ENCODE measurements at regions not wholly inside any gene's neighbourhood (a gene's known extent, or its start where the extent isn't known, plus 50 kb on each side); places are given as distances from the start of the nearest gene placed in this dataset.

- Histone ChIP-seq H3K9me3 (replicated peaks) (no peaks in the 10 kb centered on the region), H3K27me3 (replicated peaks) (no peaks in the 10 kb centered on the region), H3K36me3 (no peaks in the 10 kb centered on the region), H3K27ac (no peak overlapping the region), H3K4me3 (no peak overlapping the region), H3K4me1 (replicated peaks) (no peaks in the 10 kb centered on the region)
- no peak for DNase-seq (ENCODE audit: low read depth in 1 of 2, low spot score in 2 of 2)
Measured at GRCh38 chr5:27479859-27480258, 441.5 kb upstream of the CDH9 start.

DNA sequence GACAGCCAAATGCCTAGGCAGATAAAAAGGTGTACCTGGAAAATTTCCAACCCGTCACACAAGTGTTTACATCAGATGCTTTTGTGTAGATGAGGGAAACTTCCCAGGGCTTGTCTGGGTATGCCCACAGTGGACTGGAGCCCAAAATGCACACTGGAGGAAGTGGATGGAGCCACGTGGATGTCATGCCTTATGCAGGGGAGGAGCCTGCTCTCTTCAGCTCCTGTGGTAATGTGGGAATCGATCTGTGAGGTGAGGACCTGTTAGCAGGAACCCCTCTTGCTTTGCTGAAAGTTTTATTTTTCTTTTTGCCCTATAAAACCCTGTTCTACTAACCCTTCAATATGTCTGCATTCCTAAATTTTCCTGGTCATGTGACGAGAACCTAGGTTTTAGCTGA lies 439.2 kb upstream of the CDH9 start:
- no peaks in the 10 kb centered on the region for H3K9me3 ChIP-seq (replicated peaks)

GRCh38 chr5:27476356-27476988 lies 438.1 kb upstream of the CDH9 start:
- Histone ChIP-seq H3K36me3 (no peaks in the 10 kb centered on the region), H3K27me3 (replicated peaks) (no peaks in the 10 kb centered on the region), H3K9me3 (replicated peaks) (no peaks in the 10 kb centered on the region), H3K4me3 (no peak overlapping the region), H3K4me1 (replicated peaks) (no peaks in the 10 kb centered on the region), H3K27ac (no peak overlapping the region)
- DNase-seq (ENCODE audit: low read depth in 1 of 2, low spot score in 2 of 2): no peak

More for the DNA sequence above, 439.2 kb upstream of the CDH9 start:
- Histone ChIP-seq H3K27me3 (replicated peaks) (no peaks in the 10 kb centered on the region), H3K4me3 (no peak overlapping the region), H3K36me3 (no peaks in the 10 kb centered on the region), H3K27ac (no peak overlapping the region), H3K4me1 (replicated peaks) (no peaks in the 10 kb centered on the region)
- no peak for DNase-seq (ENCODE audit: low read depth in 1 of 2, low spot score in 2 of 2)

- Histone ChIP-seq H3K27ac (no peak overlapping the region), H3K27me3 (replicated peaks) (no peaks in the 10 kb centered on the region), H3K4me3 (no peak overlapping the region), H3K9me3 (replicated peaks) (no peaks in the 10 kb centered on the region), H3K4me1 (replicated peaks) (no peaks in the 10 kb centered on the region), H3K36me3 (no peaks in the 10 kb centered on the region)
- DNase-seq (ENCODE audit: low read depth in 1 of 2, low spot score in 2 of 2): no peak
Measured at GRCh38 chr5:27475063-27475462, 436.7 kb upstream of the CDH9 start.

DNA sequence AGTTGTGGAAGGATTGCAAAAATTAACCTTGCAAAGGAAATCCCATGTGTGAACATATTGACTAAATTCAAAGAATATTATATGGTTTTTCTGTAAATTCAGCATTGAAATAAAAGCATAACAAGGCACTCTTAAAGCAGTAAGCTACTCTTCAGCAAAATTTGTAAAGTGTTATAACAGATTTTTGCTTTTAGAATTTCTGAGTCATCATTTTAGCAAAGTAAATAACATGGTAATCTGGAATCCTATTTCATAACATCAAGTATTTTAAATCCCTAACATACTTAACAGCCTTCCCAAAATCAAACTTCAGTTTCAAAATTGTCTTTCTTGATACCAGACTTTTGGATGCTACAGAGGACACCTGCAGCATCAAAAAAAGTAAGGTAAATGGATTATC lies 436.0 kb upstream of the CDH9 start:
- no peaks in the 10 kb centered on the region for H3K9me3 ChIP-seq (replicated peaks)
- no peak overlapping the region for H3K4me3 ChIP-seq
- DNase-seq (ENCODE audit: low read depth in 1 of 2, low spot score in 2 of 2): no peak
- no peaks in the 10 kb centered on the region for H3K4me1 ChIP-seq (replicated peaks)
- H3K27me3 ChIP-seq (replicated peaks): no peaks in the 10 kb centered on the region
- no peak overlapping the region for H3K27ac ChIP-seq
- no peaks in the 10 kb centered on the region for H3K36me3 ChIP-seq

- no peaks in the 10 kb centered on the region for H3K4me1 ChIP-seq (replicated peaks)
- no peak overlapping the region for H3K4me3 ChIP-seq
- H3K27ac ChIP-seq: no peak overlapping the region
- no peak for DNase-seq (ENCODE audit: low read depth in 1 of 2, low spot score in 2 of 2)
- H3K9me3 ChIP-seq (replicated peaks): no peaks in the 10 kb centered on the region
- H3K36me3 ChIP-seq: no peaks in the 10 kb centered on the region
- no peaks in the 10 kb centered on the region for H3K27me3 ChIP-seq (replicated peaks)
Measured at GRCh38 chr5:27474047-27474309, 435.6 kb upstream of the CDH9 start.

DNA sequence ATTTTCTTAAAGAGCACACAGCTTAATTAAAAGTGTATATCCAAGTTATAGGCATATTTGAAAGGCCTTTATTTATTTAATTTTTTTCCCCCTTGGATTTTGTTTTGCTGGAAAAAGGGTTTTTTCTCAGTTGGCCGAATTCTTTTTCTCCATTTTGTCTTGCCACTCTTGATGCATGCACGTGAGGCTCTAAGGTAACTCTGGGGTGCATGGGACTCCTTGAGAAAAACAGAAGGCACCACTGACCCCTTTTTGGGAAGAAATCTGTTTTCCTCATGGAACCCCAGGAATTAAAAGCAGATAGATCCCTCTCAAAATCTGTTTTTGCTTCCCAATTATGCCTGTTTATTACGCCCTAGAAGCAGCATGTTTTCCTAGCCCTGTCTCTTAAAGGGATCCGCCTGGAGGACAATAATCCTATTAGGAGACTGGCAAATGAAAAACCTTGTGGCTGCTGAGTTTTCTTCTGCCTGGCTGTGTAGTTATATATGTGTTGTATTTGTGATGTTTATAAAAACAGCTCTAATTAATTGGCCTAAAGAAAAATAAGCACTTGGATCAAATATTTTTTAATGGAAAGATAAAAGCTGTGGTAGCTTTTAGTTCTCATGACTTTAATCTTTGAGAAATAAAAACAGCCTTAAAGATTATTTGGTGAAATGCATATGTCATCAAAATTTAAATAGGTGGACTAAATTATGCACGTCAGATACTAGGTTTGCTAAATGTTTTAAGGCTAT lies 435.1 kb upstream of the CDH9 start:
- Histone ChIP-seq H3K36me3 (no peaks in the 10 kb centered on the region), H3K4me1 (replicated peaks) (no peaks in the 10 kb centered on the region), H3K9me3 (replicated peaks) (no peaks in the 10 kb centered on the region), H3K4me3 (no peak overlapping the region), H3K27ac (no peak overlapping the region), H3K27me3 (replicated peaks) (no peaks in the 10 kb centered on the region)
- DNase-seq (ENCODE audit: low read depth in 1 of 2, low spot score in 2 of 2): no peak

DNA sequence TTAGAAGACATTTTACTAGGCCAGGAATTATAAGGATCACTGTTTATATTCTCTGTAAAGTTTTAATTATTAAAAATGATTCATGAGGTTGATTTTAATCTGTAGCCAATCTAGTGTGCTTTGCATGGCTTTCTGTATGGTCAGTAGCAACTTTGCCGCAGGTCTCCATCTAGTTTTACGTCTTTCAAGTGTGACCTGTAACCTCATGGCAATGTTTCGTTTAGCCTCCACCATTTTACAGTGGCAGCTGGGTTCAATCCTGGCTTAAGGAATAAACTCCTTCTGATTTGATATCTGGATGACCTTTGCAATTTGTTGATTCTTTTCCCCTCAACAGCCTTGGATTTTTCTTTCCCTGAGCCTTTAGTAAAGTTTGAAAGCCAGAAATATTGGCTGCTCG lies 434.5 kb upstream of the CDH9 start:
- H3K4me1 ChIP-seq (replicated peaks): no peaks in the 10 kb centered on the region
- no peak overlapping the region for H3K27ac ChIP-seq
- DNase-seq (ENCODE audit: low read depth in 1 of 2, low spot score in 2 of 2): no peak
- H3K36me3 ChIP-seq: no peaks in the 10 kb centered on the region
- no peaks in the 10 kb centered on the region for H3K9me3 ChIP-seq (replicated peaks)
- no peaks in the 10 kb centered on the region for H3K27me3 ChIP-seq (replicated peaks)
- no peak overlapping the region for H3K4me3 ChIP-seq

- Histone ChIP-seq H3K4me3 (no peak overlapping the region), H3K36me3 (no peaks in the 10 kb centered on the region), H3K4me1 (replicated peaks) (no peaks in the 10 kb centered on the region), H3K27ac (no peak overlapping the region), H3K9me3 (replicated peaks) (no peaks in the 10 kb centered on the region), H3K27me3 (replicated peaks) (no peaks in the 10 kb centered on the region)
- no peak for DNase-seq (ENCODE audit: low read depth in 1 of 2, low spot score in 2 of 2)
Measured at GRCh38 chr5:27472000-27472763, 433.8 kb upstream of the CDH9 start.

GRCh38 chr5:27466959-27467358 lies 428.6 kb upstream of the CDH9 start:
- DNase-seq (ENCODE audit: low read depth in 1 of 2, low spot score in 2 of 2): no peak
- H3K4me1 ChIP-seq (replicated peaks): no peaks in the 10 kb centered on the region
- no peaks in the 10 kb centered on the region for H3K27me3 ChIP-seq (replicated peaks)
- H3K9me3 ChIP-seq (replicated peaks): no peaks in the 10 kb centered on the region
- no peak overlapping the region for H3K4me3 ChIP-seq
- H3K27ac ChIP-seq: no peak overlapping the region
- no peaks in the 10 kb centered on the region for H3K36me3 ChIP-seq

DNA sequence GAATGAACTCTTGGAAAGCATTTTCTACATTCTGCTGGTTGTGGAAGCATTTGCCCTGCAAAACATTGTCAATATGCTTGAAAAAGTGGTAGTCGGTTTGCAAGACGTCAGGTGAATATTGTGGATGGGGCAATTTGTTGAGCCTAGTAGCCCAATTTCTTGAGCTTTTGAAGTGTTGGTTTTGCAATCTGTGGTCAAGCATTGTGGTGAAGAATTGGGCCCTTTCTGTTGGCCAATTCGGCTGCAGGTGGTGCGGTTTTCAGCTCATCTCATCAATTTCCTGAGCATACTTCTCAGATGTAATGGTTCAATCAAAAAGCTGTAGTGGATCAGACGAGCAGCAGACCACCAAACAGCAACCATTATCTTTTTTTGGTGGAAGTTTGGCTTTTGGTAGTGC lies 426.8 kb upstream of the CDH9 start:
- no peaks in the 10 kb centered on the region for H3K36me3 ChIP-seq
- H3K9me3 ChIP-seq (replicated peaks): no peaks in the 10 kb centered on the region
- no peaks in the 10 kb centered on the region for H3K4me1 ChIP-seq (replicated peaks)
- DNase-seq (ENCODE audit: low read depth in 1 of 2, low spot score in 2 of 2): no peak
- H3K27ac ChIP-seq: no peak overlapping the region
- no peak overlapping the region for H3K4me3 ChIP-seq
- H3K27me3 ChIP-seq (replicated peaks): no peaks in the 10 kb centered on the region

DNA sequence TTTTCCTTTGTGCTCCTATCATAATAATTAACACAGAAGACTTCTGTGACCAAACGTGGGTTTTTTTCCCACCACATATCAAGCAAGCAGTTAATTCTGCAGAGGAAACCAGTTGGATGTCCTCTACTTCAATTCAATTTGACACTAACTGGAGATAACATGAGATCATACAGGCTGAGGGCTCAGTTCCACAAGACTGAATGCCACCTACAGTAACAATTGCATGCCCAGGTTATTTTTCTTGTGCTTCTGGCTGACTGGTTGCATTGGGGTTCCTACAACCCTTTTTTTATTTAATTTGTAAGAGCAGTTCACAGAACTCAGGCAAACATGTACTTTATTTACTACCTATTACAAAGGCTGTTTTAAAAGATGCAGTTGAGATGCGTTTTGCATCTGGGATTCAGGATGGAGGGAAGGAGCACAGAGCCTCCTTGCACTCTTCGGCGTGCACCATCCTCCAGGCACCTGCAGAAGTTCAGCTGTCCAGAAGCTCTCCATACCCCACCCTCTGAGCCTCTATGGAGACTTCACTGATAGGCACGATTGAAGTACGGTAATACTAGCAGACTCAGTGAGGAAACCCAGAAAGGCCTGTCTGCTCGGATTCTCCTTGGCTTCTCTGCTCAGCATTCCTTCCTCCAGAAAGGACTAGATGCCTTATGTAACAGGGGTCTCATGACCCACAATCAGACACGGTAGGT lies 425.2 kb upstream of the CDH9 start:
- Histone ChIP-seq H3K36me3 (no peaks in the 10 kb centered on the region), H3K4me3 (no peak overlapping the region), H3K27me3 (replicated peaks) (no peaks in the 10 kb centered on the region), H3K27ac (no peak overlapping the region), H3K4me1 (replicated peaks) (no peaks in the 10 kb centered on the region), H3K9me3 (replicated peaks) (no peaks in the 10 kb centered on the region)
- no peak for DNase-seq (ENCODE audit: low read depth in 1 of 2, low spot score in 2 of 2)

DNA sequence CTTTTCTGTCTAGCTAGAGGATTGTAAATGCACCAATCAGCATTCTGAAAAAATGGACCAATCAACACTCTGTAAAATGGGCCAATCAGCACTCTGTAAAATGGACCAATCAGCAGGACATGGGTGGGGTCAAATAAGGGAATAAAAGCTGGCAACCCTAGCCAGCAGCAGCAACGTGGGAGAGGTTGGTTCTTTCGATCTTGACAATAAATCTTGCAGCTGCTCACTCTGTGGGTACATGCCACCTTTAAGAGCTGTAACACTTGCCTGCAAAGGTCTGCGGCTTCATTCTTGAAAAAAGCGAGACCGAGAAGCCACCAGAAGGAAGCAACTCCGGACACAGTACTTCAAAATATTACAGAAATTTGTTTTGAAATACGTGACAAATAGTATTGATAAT lies 424.6 kb upstream of the CDH9 start:
- no peak overlapping the region for H3K27ac ChIP-seq
- H3K9me3 ChIP-seq (replicated peaks): no peaks in the 10 kb centered on the region
- DNase-seq (ENCODE audit: low read depth in 1 of 2, low spot score in 2 of 2): no peak
- no peak overlapping the region for H3K4me3 ChIP-seq
- no peaks in the 10 kb centered on the region for H3K36me3 ChIP-seq
- H3K27me3 ChIP-seq (replicated peaks): no peaks in the 10 kb centered on the region
- no peaks in the 10 kb centered on the region for H3K4me1 ChIP-seq (replicated peaks)

DNA sequence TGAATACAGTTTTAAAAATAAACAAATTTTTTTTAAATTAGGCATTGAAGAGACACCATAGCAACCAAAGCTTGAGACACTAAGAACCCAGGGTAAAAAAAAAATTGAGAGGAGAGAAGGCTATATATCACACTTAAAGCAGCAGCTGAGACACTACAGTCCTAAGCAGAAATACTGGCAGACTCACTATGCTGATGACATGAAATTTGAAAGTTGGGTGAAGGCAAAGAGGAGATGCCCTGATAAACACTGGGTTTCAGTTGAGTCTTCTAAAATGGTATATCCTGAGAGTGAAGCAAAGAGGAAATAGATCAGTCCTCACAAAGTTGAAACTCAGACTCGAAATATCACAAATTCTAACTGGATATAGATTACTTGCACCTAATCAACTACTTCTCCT lies 419.9 kb upstream of the CDH9 start:
- H3K27ac ChIP-seq: no peak overlapping the region
- H3K4me1 ChIP-seq (replicated peaks): no peaks in the 10 kb centered on the region
- no peaks in the 10 kb centered on the region for H3K27me3 ChIP-seq (replicated peaks)
- no peak for DNase-seq (ENCODE audit: low read depth in 1 of 2, low spot score in 2 of 2)
- no peaks in the 10 kb centered on the region for H3K36me3 ChIP-seq
- H3K4me3 ChIP-seq: no peak overlapping the region
- H3K9me3 ChIP-seq (replicated peaks): no peaks in the 10 kb centered on the region

All from SJSA1 (cell line).